Activated naive CD4-positive, alpha-beta T cell treated with anti-CD3 and anti-CD28 coated beads, Interleukin-2, amount 50 U/mL, for 16 hours (primary cell): ENCODE measurements at regions not wholly inside any gene's neighbourhood (a gene's known extent, or its start where the extent isn't known, plus 50 kb on each side); places are given as distances from the start of the nearest gene placed in this dataset.

Experiments
- DNase-seq: peaks from one replicate; pipeline ENCODE4 v3.0.0-alpha.2; 2020

DNA sequence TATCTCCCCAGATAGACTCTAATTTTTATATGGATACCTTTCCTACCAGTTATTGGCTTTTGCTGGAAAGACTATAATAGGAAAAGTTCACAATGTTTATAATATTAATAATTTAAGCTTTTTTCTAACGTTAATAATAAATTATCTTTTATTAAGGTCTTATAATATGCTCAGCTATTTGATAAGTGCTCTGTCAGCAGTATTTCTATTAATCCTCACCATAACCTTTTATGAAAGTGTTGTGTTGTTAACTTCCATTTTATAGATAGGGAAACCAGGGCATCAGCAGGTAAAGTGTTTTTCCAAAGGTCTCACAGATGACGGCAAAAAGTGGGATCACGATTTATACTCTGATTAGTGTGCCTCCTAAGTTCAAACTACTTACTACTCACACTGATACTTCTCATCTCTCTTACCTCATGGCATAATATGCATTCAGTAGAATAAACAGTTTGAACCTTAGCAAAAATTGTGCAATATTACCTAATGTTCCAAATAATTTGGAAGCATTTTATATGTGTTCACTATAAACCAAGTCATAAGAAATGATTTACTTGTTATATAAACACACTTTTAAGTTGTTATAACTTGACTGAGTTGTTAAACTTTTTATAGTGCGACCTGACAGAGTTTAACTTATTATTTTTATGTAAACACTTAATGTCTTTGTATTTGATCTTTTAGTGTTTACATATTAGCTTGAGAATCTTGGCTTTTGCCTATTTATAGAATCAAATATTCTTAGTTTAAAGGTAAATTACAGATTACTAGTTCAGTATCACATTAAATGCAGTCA lies 274.9 kb upstream of the DCBLD2 start:
- DNase-seq: no peak

DNA sequence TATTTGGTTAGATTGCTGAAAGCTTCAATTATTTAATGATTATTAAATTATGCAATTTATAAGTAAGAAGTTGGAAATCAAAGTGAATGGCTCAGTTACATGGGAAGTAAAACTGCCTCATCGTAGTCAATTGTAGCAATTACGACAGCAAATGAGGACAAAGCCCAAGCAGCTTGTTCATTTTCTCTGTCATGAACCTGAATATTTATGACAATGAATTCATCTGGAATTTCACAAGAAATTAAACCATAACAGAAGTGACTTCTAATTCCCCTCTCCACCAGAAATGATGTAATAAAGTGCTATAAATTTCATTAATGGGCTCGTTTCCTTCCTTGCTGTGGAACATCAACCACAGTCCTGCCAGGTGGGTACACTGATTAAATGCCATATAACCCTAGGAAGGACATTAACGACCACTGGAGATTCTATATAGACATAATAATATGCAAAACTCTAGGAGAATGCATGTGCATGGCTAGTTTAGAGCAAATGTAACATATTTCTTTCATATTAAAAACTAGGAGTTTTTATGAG lies 273.8 kb upstream of the DCBLD2 start:
- no peak for DNase-seq

DNA sequence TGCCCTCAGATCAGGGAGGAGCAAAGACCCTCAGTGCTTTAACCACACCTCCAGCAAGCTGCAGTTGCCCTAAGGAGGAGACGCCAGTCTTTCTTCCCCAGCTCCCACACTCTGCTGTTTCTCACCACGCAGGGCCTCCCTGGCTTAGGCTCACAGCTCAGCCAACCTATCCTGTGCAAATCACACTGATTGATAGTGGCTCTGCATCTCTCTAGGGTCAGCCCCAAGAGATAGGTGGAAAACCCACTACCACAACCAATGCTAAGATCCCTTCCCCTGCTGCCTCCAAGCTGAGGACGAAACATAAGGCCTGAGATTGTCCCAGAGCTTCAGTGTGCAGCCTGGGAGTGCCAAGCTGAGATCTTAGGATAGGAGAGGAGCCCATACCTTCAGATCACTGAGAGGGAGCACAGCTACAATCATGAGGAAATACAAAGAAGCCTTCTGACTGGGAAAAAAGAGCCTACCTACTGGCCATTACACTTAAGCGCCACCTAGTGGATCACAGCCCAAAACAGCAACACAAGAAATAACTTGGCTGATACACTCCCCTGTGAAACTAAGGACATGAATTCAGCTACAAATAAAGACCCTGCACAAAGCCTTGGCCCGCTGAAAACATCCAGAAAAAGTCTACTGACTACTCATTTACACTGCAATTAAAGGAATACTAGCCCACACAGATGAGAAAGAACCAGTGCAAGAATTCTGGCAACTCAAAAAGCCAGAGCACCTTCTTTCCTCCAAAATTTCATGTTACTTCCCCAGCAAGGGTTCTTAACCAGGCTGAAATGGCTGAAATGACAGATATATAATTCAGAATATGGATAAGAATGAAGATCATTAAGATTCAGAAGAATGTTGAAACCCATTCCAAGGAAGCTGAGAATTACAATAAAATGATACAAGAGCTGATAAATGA lies 271.5 kb upstream of the DCBLD2 start:
- DNase-seq: peak; percentile 20

GRCh38 chr3:99171800-99172199 lies 270.3 kb upstream of the DCBLD2 start:
- no peak for DNase-seq

- no peak for DNase-seq
These were observed 269.5 kb upstream of the DCBLD2 start for GRCh38 chr3:99170867-99171517.

- no peak for DNase-seq
These were observed 265.6 kb upstream of the DCBLD2 start for GRCh38 chr3:99167071-99167470.

- DNase-seq: no peak
These were observed 261.8 kb upstream of the DCBLD2 start for GRCh38 chr3:99163314-99163713.

DNA sequence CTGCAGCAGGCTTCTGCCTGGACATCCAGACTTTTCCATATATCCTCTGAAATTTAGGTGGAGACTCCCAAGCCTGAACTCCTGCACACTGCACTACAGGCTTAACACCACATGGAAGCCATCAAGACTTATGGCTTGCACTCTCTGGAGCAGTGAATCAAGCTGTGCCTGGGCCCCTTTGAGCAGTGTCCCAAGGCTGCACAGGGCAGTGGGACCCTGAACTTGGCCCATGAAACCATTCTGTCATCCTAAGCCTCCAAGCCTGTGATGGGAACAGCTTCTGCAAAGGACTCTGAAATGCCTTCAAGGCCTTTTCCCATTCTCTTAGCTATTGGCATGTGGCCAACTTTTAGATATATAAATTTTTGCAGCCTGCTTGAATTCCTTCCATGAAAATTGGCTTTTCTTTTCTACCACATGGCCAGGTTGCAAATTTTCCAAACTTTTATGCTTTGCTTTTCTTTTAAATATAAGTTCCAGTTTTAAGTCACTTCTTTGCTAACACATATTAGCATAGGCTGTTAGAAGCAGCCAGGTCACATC lies 257.8 kb upstream of the DCBLD2 start:
- DNase-seq: no peak

DNA sequence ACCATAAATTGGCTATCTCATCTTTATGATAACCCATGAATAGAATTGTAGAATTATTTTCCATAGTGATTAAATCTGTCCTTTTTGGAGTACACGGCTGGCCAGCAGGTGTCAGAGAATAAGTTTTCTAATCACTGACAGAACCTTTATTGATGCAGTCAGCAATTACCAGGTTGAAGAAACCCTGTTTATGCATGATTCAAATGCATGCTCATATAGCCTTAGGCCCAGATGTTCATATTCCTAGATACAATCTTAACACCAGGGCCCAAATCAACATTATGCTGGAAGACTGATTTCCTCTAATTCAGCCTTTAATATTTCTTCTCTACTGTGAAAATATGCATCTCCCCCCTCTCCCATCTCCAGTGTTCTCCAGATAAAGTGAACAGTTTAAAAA lies 243.5 kb upstream of the DCBLD2 start:
- DNase-seq: no peak

- DNase-seq: no peak
These were observed 242.0 kb upstream of the DCBLD2 start for GRCh38 chr3:99143493-99143892.

DNA sequence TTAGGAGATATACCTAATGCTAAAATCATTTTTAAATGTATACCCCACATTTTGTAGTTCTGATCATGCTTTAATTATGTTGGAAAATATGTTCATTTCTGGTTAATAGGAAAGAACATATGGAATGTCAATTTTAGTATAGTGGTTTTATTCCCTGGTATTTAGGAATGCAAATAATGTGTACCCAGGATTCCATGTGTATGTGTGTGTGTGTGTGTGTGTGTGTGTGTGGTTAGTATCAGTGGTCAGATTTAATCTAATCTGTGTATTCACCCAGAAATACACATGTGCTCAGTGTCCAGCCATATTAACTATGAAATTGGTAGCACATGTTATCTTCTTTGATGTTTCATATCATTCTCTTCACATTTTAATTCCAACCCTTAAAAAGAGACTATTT lies 233.5 kb upstream of the DCBLD2 start:
- no peak for DNase-seq

DNA sequence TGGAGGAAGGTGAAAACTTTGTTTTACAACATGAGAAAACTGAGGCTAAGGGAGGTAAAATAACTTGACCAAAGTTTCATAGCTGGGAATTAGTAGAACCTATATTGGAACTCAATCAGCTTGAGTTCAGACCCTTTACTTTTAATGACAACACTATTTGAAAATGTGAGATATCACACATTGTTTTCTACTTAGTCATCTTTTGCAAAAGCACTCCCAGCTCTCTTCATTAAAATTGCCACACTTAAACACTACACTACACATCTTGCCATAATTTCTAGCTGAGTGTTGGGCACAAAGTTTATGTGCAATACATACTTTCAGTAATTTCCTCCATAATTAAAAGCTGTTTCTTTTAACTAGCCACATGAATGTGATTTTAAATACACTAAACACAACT lies 230.4 kb upstream of the DCBLD2 start:
- no peak for DNase-seq

DNA sequence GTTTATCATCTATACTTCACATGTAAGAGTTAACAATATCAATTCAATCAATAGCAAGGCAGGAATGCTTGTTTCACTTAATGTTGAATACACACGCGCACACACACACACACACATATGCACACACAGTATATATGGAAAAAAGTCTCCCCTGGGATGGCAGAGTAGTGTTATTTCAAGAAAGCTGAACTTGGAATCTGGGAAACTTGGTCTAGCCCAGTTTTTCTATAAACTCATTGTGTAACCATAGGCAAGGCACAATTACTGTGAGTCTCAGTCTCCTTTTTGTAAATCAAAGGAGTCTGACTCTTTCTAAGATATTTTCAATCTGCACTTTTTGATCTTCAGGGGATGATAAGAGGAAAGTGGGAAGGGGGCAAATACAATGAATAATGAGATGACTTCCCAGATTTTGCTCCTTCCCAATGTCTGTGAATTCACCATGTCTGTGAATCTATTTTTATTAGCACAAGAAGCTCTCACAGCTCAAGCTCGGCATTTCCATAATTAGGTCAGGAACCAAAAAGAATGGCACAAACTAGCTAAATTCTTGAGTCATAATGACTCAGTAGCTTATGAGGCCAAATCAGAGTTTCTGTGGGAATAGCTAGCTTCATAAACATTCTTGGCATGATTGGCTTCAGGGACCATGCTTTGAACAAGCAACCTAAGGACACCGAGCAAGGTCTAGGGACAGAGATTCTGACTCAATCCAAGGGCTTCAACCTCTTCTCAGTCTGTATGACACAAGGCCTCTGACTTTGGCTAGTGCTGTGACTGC lies 227.4 kb upstream of the DCBLD2 start:
- no peak for DNase-seq

DNA sequence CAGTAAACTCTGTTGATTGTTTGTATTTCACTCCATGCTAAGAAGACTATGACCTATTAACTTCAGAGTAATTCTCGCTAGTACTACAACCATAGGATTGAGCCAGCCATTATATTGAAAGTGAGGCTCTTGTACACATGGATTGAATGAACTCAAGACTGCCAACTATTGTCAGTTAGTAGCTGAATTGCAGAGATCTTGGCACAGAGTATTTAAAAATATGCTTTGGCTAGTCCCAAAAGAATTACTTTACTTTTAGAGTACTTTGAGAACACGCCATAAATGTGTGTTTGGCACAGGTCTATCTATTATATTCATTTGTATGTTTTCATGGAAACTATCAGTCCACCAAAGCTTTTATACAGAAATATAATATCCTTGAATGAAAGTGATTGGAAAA lies 226.7 kb upstream of the DCBLD2 start:
- no peak for DNase-seq

DNA sequence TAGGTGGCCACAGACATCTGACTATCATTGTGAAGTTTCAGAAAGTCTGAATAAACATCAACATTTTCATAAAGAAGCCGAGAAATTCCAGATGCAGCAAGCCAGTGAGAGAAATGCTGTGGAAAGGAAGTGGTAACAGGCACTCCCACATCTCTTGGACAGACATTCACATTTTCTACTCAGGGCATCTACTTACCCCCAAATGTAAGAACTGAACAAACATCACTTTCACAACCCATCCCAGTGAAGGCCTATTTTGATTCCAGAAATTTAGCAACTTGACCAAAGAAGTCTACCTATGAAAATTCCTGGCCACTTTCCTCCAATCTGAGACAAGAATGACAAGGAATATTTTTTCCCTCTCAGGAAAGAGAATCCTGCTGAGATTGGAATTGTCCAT lies 224.8 kb upstream of the DCBLD2 start:
- no peak for DNase-seq

- DNase-seq: no peak
These were observed 217.9 kb upstream of the DCBLD2 start for GRCh38 chr3:99119385-99119784.

- DNase-seq: no peak
These were observed 216.9 kb upstream of the DCBLD2 start for GRCh38 chr3:99118381-99118780.

DNA sequence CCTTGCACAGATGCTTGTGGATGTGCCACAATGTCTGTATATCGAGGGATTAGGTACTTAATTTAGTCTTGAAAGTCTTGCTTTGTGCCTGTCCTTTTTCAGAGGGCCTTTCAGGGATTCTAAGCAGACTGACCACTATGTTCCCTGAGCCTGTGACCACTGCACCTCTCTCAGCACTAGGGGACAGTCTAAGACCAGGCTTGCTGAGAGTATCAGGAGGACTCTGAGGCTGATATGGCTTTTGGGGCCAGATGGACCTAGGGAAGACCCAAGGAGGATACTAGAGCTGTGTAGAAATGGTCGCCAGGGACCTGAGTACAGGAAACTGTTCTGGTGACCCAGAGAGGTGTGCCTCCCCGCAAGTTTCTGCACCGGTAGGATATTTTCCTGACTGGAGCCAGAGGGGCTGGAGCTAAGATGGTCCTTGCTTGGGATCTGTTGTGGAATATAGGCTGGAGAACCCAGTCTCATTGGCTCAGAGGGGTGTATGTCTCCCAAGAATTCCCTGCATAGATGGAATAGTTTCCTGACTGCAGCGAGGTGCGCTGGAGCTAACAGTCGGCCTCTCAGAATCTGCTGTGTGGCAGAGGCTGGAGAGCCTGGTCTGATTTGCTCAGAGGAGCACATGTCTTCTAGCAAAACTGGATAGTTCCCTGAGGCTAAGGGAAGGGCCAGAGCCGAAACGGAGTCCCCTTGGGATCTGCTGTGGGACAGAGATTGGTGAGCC lies 213.2 kb upstream of the DCBLD2 start:
- no peak for DNase-seq

GRCh38 chr3:99111235-99111634 lies 209.7 kb upstream of the DCBLD2 start:
- DNase-seq: no peak

GRCh38 chr3:99110401-99110800 lies 208.9 kb upstream of the DCBLD2 start:
- no peak for DNase-seq

DNA sequence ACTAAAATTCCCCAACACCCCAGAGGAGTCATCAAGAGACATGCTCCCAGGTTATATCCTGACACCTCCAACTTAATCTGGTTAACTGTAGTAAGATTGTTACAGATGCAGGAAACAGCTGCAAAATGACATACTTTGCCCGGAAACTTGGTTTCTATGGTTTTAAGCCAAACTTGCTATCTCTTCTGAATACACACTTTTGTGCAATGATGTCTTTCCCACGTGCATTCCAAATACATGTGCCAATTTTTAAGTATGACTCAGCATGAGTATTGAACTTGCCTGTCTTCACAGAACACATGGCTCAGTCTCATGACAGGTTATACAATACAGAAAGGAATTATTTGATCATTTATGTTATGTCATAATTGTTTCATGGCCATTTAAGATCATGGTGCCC lies 207.0 kb upstream of the DCBLD2 start:
- no peak for DNase-seq

- no peak for DNase-seq
These were observed 193.1 kb upstream of the DCBLD2 start for GRCh38 chr3:99094606-99095005.
